GM18517 (cell line): ENCODE measurements at regions not wholly inside any gene's neighbourhood (a gene's known extent, or its start where the extent isn't known, plus 50 kb on each side); places are given as distances from the start of the nearest gene placed in this dataset.
"Not testable (repeated sequence)": the region's sequence is repeated elsewhere in the genome, so short reads cannot be mapped to it uniquely, and the experiment has no call there.

Experiments used
- ATAC-seq: cut with Tn5 transposase; IDR thresholded peaks from one replicate; pipeline ENCODE4 v1.9.1; 2021; ENCODE audit warnings: mild to moderate bottlenecking, moderate library complexity; ENCODE audit not compliant: unreplicated experiment

DNA sequence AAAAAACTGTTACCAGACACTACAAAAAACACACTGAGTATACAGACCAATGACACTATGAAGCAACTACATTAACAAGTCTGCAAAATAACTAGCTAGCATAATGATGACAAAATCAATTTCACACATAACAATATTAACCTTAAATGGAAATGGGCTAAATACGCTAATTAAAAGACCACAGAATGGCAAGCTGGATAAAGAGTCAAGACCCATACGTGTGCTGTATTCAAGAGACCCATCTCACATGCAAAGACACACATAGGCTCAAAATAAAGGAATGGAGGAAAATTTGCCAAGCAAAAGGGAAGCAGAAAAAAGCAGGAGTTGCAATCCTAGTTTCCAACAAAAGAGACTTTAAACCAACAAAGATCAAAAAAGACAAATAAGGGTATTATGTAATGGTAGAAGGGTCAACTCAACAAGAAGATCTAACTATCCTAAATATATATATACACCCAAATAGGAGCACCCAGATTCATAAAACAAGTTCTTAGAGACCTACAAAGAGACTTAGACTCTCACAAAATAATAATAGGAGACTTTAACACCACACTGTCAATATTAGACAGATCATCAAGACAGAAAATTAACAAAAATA, 158.6 kb downstream of the ALDH8A1 start:
- not testable (repeated sequence) for ATAC-seq

DNA sequence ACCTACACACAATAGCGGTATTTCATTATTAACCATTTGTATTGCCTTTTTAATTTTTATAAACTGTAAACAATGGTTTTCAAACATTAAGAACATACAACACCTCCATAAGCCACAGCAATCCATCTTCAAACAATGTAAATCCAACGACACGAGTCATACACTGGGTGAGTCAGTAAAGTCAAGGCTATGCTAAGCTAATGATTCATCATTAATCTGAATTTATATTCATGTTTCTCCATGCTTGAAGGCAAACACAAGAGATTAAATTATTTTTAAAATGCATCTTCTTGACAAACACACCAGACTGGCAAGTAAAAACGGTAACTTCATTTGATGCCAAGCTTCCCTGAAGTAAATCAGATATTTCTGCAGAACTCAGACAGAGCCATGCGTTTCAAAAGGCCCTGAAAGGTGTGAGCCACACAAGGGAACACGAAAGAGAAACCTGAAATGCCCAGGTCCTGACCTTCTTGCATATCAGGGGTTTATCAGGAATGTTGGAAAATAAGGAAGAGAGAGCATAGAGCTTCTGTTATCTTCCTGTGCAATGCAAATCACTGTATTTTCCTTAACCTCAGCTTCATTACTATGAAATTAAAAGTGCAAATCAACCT, 162.5 kb downstream of the ALDH8A1 start:
- no peak for ATAC-seq

DNA sequence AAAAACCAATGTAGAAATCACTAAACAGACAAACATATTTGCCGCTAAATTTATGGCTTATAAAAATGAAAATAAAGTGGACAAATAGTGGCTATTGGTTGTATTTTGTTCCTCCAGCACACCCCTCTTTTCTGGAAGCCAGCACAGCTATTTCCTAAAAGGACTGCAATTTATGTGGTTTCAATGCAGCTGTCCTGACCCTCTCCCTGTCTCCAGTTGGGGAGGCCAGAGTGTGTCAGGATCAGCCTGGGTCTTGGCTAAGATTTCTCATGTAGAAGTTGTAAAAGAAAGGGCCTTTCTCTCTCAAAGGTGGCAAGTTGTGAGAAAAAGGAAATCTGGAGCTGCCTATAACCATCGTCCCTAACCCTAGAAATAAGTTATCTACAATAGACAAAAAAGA, 165.6 kb downstream of the ALDH8A1 start:
- ATAC-seq = no peak

DNA sequence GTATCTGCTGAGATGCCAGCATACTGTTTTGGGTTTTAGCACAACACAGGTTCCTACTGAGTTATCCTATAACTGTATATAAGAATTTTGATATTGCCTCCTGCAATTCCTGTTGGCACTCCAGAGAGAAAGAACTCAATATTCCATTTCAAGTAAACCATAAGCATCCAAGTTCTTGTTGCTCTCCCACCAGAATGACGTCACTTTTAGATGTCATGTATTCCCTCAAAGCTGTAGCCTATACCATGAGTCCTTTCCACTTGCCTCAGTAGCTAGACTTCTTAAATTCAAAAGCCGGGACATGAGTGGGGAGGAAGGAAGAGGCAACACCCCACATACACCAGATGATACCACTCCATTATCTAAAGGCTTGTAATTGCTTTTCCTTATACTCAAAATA, 171.5 kb downstream of the ALDH8A1 start:
- ATAC-seq = no peak

DNA sequence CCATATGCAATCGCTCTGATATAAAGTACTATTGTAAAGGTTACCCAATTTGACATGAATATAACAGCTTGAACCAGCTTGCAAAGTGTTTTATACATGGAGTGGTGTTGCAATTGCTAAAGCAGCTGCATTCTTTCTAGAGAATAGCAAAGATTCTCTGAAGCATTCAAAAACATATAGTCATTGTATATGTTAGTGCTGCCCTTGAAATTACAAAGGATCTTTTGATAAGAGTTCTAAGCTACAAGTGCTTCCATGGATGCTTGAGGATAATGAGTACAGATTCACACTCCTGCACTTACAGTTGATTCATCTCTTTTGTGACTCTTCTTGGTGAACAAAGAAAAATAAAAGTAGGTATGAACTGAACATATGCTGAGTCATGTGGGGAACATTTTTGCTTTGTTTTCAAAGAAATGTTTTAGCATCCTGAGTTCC, 175.7 kb downstream of the ALDH8A1 start:
- no peak for ATAC-seq

DNA sequence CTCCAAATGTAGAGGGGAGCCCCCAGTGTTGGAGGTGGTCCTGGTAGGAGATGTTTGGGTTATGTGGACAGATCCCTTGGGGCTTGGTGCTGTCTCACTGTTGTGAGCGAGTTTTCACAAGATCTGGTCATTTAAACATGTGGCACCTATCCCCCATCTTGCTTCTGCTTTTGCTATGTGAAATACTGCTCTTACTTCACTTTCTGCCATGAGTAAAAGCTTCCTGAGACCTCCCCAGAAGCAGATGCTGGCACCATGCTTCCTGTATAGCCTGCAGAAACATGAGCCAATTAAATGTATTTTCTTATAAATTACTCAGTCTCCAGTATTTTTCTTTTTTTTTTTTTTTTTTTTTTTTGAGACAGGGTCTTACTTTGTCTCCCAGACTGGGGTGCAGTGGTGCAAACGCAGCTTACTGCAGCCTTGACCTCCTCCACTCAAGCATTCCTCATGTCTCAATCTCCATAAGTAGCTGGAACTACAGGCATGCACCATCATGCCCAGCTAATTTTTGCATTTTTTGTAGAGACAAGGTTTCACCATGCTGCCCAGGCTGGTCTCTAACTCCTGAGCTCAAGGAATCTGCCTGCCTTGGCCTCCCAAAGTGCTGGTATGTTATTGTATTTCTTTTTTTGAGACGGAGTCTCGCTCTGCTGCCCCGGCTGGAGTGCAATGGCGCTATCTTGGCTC, 177.1 kb downstream of the ALDH8A1 start:
- ATAC-seq = no peak

DNA sequence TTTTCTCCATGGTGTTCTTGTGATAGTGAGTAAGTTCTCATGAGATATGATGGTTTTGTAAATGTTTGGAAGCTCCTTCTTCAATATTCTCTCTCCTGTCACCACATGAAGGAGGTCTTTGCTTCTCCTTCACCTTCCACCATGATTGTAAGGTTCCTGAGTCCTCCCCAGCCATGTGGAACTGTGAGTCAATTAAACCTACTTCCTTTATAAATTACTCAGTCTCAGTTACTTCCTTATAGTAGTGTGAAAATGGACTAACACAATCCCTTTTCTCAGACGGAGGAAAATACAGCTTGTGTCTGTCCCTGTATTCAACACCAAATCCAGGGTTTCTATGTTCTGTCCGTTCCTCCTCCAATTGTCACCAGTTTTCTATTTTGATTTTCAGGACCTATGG, 181.0 kb downstream of the ALDH8A1 start:
- ATAC-seq = no peak

DNA sequence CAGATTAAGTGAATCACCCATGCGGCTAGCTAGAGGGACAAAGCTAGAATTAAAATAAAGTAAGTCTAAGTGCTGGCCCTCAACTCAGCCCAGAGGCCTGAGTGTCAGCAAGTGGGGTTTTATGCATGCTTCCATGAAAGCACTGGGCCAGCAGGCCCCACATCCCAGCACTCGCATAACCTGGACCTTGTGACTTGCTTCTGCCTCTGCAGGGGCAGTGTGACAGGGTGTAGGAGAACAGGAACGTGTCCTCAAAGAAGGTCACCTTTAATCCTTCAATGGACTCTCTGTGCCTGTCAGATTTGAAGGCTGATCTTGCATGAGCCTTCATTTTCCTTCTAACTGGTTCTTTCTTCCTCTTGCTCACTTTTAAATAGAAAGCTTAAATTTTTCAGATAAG, 183.4 kb downstream of the ALDH8A1 start:
- no peak for ATAC-seq

DNA sequence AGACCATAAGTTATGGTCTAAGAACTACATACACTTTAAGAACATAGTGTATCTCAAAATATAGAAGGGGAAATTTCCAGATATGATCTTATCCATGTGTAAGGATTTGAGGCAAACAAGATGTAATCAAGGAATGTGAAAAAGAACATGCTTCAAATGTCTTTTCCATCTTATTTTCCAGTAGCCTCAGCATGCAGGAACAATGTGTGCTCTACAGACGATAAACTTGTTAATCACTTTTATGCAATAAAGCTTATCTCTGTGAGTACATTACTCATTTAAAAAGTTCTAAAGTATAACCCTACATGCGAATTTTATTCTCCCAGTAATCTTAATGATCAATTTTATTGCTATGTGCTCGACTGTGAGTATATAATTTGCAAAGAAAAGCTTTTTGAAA, 185.2 kb downstream of the ALDH8A1 start:
- no peak for ATAC-seq

DNA sequence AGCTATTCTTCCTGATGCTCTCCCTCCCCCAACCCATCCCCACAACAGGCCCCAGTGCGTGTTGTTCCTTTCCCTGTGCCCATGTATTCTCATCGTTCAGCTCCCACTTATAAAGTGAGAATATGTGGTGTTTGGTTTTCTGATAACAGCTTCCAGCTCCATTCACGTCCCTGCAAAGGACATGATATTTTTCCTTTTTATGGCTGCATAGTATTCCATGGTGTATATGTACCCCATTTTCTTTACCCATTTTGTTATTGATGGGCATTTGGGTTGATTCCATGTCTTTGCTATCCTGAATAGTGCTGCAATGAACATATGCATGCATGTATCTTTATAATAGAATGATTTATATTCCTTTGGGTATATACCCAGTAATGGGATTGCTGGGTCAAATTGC, 186.3 kb downstream of the ALDH8A1 start:
- not testable (repeated sequence) for ATAC-seq

DNA sequence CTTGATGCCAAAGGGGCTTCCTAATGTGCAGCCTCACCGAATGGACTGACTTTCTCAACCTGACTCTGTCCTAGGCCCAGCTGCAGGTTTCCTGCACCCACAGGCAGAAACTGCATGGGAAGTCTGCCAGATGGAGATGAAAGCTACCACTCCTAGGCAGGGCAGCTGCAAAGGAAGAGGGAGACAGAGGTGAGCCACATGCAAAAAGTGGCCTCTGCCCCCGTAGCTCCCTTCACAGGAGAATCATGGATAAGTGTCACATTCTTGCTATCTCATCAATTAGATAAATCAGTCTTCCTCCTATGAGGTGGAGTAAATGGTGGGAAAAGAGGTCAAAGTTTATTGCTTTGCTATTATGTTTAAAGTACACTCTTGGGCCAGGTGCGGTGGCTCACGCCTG, 191.3 kb downstream of the ALDH8A1 start:
- ATAC-seq = no peak

DNA sequence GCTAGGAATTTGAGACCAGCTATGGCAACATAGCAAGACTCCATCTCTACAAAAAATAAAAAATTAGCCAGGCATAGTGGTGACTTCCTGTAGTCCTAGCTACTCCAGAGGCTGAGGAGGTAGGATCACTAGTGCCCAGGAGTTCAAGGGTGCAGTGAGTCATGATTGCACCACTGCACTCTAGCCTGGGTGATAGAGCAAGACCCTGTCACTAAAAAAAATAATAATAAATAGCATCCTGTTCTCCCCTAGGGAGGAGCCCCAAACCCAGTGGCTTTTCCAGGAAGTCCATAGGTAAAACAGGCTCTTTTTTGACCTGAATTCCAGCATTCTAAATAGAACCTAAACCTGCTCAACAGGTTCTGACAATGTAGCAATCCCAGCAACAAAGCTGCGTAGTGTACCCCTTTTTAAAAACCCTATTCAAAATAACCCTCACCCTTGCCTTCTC, 192.0 kb downstream of the ALDH8A1 start:
- ATAC-seq = no peak

DNA sequence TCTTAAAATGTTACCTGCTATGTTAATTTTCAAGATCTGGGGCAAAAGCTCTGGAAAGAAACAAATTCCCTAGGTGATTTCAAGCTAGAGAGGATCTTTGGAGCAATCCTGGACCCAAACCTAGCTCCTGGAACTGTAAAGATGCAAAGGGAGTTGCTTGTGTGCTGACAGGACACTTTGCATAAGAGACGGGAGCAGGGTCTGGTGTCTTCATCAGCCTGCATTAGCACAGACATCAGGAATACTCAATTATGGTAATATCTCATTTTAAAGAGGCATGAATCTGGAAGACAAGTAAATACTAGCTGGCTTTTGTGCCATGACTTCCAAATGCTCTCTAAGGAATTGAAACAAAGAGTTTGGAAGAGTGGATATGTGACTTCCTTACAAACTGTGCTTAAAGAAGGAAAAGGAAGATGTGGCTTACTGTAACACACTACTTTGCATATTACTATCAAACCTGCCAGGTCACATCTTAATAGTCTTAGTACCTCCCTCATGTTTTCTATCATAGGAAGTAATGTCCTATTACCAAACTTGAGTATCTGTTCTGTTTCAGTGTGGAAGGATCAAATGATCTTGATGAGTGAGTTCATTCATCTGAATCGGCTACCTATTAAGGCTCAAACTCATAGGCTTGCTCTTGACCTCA, 193.4 kb downstream of the ALDH8A1 start:
- ATAC-seq = no peak

DNA sequence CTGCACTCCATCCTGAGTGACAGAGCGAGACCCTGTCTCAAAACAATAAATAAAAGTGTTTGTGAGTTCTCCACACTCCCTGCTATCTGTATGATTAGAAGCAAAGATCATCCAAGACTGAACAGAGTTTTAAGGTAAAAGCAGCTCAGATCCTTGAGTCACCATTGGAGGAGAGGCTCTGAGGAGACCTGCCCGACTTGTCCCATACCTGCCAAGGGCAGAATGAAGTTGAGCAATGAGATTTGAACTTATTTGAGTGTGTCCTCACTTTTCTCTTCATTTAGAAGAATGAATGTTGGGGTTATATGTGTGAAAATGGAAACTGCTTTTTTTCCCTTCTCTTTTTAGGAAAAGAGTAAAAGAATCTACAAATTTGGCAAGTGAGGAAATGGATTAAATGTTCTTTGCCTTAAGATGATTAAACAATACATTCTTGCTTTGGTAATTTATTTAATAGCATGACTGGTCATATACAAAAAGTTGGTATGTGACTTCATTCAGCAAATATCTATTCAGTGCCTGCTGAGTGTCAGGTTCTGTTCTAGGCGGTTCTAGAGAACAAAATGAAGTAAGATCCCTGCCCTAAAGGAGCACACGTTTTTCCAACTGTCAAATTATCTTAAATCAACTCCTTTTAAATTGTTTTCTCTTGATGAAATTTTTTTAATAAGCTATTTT, 195.7 kb downstream of the ALDH8A1 start:
- ATAC-seq = no peak

DNA sequence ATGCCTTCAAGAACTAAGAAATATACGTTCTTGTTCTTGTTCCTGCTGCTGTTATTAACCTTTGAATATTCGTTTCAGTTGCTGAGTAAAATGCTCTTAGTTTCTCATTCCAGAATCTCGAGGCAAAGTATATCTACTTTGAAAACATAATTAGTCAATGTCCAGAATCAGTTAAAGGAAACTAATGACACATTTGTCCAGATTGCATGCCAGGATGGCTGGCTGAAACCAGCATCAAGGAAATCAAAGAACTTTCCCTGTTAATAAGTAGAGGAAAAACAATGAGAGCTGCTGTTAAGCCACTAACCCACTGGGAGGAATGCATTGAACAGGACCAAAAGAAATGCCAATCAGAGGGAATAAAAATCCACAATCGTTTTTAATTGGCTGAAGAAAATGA, 196.9 kb downstream of the ALDH8A1 start:
- ATAC-seq = no peak

DNA sequence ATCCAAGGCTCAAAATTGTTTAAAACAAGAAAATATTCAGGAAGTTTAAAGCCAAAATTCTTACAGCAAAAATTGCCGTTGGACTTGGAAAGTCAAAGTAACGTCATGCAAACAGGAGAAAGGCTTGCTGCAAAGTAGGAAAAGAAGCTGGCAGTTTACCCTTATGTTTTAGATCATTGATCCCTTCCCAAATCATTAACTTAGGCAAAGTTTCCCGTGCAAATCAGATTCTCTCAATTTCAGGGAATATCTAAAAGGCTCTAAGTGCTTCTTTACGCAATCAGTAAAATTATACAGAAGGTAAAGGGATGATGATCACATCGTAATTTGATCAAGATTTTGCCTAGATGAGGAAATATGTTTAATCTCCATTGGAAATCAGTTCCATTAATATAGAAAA, 197.5 kb downstream of the ALDH8A1 start:
- ATAC-seq = no peak

DNA sequence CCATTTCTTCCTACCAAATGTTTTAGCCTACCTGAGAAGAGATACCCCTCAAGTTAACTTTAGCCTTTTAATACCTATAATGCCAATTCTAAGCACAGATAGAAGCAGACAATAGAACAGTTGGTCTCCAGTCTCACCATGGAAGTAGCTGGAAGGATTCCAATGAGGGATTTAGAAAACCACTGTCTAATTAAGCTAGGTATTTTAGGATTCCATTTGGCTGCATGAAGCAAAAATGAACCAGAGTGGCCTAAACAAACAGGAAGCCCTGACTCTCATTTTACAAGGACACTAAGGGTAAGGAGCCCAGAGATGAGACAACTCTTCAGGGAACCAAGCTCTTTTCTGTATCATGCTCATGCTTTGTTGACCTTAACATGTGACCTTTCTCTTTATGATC, 199.2 kb downstream of the ALDH8A1 start:
- ATAC-seq = no peak

DNA sequence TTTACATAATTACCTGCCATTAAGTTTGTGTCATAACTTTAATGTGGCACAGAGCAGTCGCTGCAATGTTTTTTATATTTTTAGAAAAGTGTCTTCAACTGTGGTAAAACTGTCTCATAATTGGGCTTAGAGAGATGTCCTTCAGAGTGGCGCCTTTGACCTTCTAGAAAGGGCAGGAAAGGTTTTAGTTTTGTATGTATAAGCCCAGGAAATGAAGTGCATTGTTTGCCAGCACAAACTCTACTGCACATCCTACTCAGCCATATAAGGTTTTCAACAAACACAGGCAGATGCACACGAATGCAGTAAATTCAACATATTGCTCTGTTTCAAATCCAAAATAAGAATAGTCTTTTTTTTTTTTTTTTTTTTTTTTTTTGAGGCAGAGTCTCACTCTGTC, 201.4 kb downstream of the ALDH8A1 start:
- no peak for ATAC-seq

DNA sequence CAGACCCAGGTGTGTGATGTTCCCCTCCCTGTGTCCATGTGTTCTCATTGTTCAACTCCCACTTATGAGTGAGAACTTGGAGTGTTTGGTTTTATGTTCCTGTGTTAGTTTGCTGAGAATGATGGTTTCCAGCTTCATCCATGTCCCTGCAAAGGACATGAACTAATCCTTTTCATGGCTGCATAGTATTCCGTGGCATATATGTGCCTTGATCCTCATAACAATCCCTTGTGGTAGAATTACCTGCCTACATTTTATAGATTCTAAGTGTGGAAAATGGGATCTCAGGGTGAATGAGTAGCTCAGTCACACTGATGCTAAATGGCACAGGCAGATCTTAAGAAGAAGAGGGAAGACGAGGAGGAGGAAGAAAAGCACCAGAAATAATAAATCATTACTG, 202.7 kb downstream of the ALDH8A1 start:
- ATAC-seq = not testable (repeated sequence)

DNA sequence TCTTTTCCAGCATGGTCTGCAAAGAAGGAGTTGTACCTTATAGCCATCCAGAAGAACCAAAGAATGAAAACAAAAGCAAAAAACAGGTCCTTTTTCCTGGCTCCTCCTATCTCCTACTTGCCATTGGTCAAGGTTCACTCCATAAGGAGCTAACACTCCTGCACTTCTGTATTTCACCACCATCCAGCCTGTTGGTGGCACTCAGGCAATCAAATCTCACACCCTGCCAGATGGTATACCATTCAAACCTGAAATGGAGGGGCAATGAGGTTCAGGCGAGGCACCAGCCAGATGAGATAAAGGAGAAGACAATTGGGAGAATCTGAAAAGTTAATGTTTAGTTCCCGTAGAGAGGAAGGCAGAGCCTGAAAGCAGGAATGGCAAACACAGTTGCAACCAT, 203.8 kb downstream of the ALDH8A1 start:
- no peak for ATAC-seq

DNA sequence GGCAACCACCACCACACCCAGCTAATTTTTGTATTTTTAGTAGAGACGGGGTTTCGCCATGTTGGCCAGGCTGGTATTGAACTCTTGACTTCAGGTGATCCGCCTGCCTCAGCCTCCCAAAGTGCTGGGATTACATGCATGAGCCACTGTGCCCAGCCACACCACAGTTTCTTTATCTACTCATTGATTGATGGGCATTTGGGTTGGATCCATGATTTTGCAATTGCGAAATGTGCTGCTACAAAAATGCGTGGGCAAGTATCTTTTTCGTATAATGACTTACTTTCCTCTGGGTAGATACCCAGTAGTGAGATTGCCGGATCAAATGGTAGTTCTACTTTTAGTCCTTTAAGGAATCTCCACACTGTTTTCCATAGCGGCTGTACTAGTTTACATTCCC, 204.7 kb downstream of the ALDH8A1 start:
- not testable (repeated sequence) for ATAC-seq
